Endothelial cell of umbilical vein (primary cell): ENCODE measurements at regions not wholly inside any gene's neighbourhood (a gene's known extent, or its start where the extent isn't known, plus 50 kb on each side); places are given as distances from the start of the nearest gene placed in this dataset.

Experiments
- CTCF ChIP-seq, 2 donors: IDR thresholded peaks; 1 replicate in 1 of 2; 2 replicates in 1 of 2; pipeline ENCODE4 v1.5.1; 2011; ENCODE audit warnings: low read length in 2 of 2, mild to moderate bottlenecking in 2 of 2, moderate library complexity in 2 of 2, control low read depth in 1 of 2, inconsistent platforms in 1 of 2, low read depth in 1 of 2; ENCODE audit not compliant: insufficient read depth in 1 of 2; ENCODE audit errors: extremely low read depth in 1 of 2
- EZH2 ChIP-seq: IDR thresholded peaks from 2 replicates; pipeline ENCODE4 v1.6.1; 2012; ENCODE audit warnings: borderline replicate concordance, low read depth, mild to moderate bottlenecking, moderate library complexity, low read length, inconsistent platforms; ENCODE audit not compliant: severe bottlenecking
- GATA2 ChIP-seq: IDR thresholded peaks from 2 replicates; pipeline ENCODE4 v1.7.0; 2011; ENCODE audit warnings: low read depth, mild to moderate bottlenecking, moderate library complexity, mixed read lengths, low read length; ENCODE audit not compliant: insufficient read length, insufficient read depth
- JUN ChIP-seq: IDR thresholded peaks from 2 replicates; pipeline ENCODE4 v1.6.1; 2011; ENCODE audit warnings: borderline replicate concordance, low read depth; ENCODE audit not compliant: insufficient read length, insufficient read depth
- MAX ChIP-seq: IDR thresholded peaks from 2 replicates; pipeline ENCODE4 v1.6.1; 2011; ENCODE audit not compliant: insufficient read depth, insufficient read length
- MYC ChIP-seq: IDR thresholded peaks from one replicate; pipeline ENCODE4 v1.6.1; 2011; ENCODE audit warnings: mild to moderate bottlenecking, low read depth, low read length
- POLR2A ChIP-seq: IDR thresholded peaks from 2 replicates; pipeline ENCODE4 v1.6.1; 2012; ENCODE audit warnings: low read depth, mild to moderate bottlenecking, control low read depth, low read length
- POLR2AphosphoS5 ChIP-seq: IDR thresholded peaks from 2 replicates; pipeline ENCODE4 v1.6.1; 2012; ENCODE audit warnings: low read depth, mild to moderate bottlenecking, control low read depth, low read length, moderate library complexity; ENCODE audit not compliant: insufficient read depth

GRCh38 chr7:124191030-124191429 lies 158.2 kb upstream of the TMEM229A start:
- no peak for TF ChIP-seq CTCF (IDR thresholded peaks at IDR 0.05; ENCODE audit: extremely low read depth in 1 of 2, insufficient read depth in 1 of 2, low read depth in 1 of 2, low read length in 2 of 2)
- TF ChIP-seq MAX, result no peak
- no peak for TF ChIP-seq MYC
- no peak for TF ChIP-seq POLR2AphosphoS5
- no peak for TF ChIP-seq POLR2A
- no peak for TF ChIP-seq EZH2
- no peak for TF ChIP-seq GATA2
- no peak for TF ChIP-seq JUN
